ENCODE measurements at regions not wholly inside any gene's neighbourhood (a gene's known extent, or its start where the extent isn't known, plus 50 kb on each side); places are given as distances from the start of the nearest gene placed in this dataset.

GRCh38 chr10:91000470-91000869, 79.6 kb upstream of the ANKRD1 start:
- TF ChIP-seq CTCF (optimal IDR thresholded peaks at IDR 0.05 in 1 of 3, IDR thresholded peaks at IDR 0.05 in 1 of 3, conservative IDR thresholded peaks at IDR 0.05 in 1 of 3; ENCODE audit: extremely low read depth in 1 of 3, insufficient read depth in 2 of 3, low read length in 3 of 3) (no peak), EZH2 (IDR thresholded peaks at IDR 0.05; ENCODE audit: low read length) (no peak)

Measured in keratinocyte (primary cell).